ENCODE measurements at regions not wholly inside any gene's neighbourhood (a gene's known extent, or its start where the extent isn't known, plus 50 kb on each side); places are given as distances from the start of the nearest gene placed in this dataset.
"Not testable (repeated sequence)": the region's sequence is repeated elsewhere in the genome, so short reads cannot be mapped to it uniquely, and the experiment has no call there.

GRCh38 chr5:158516521-158516920 lies 583.2 kb downstream of the EBF1 start:
- no peak for DNase-seq (ENCODE audit: low read depth)

- peak; percentile 51 for DNase-seq (ENCODE audit: low read depth)
Observed at GRCh38 chr5:158514986-158515359, 584.7 kb downstream of the EBF1 start.

- peak; percentile 75 for DNase-seq (ENCODE audit: low read depth)
Observed at GRCh38 chr5:158514319-158514985, 585.3 kb downstream of the EBF1 start.

GRCh38 chr5:158513490-158514318 lies 586.0 kb downstream of the EBF1 start:
- DNase-seq (ENCODE audit: low read depth) = no peak

- no peak for DNase-seq (ENCODE audit: low read depth)
Observed at GRCh38 chr5:158511454-158511853, 588.3 kb downstream of the EBF1 start.

- DNase-seq (ENCODE audit: low read depth) = no peak
Observed at GRCh38 chr5:158510479-158510878, 589.2 kb downstream of the EBF1 start.

- no peak for DNase-seq (ENCODE audit: low read depth)
Observed at GRCh38 chr5:158506648-158507047, 593.1 kb downstream of the EBF1 start.

- DNase-seq (ENCODE audit: low read depth) = no peak
Observed at GRCh38 chr5:158502686-158503085, 597.0 kb downstream of the EBF1 start.

GRCh38 chr5:158499892-158500418 lies 599.8 kb downstream of the EBF1 start:
- DNase-seq (ENCODE audit: low read depth) = no peak

- peak; percentile 21 for DNase-seq (ENCODE audit: low read depth)
Observed at GRCh38 chr5:158499075-158499891, 600.4 kb downstream of the EBF1 start.

GRCh38 chr5:158496624-158497023 lies 603.1 kb downstream of the EBF1 start:
- DNase-seq (ENCODE audit: low read depth) = no peak

GRCh38 chr5:158494541-158494940 lies 605.2 kb downstream of the EBF1 start:
- no peak for DNase-seq (ENCODE audit: low read depth)

GRCh38 chr5:158494044-158494443 lies 605.7 kb downstream of the EBF1 start:
- DNase-seq (ENCODE audit: low read depth) = not testable (repeated sequence)

- DNase-seq (ENCODE audit: low read depth) = peak; percentile 72
Observed at GRCh38 chr5:158492841-158493242, 606.9 kb downstream of the EBF1 start.

GRCh38 chr5:158492136-158492535 lies 607.6 kb downstream of the EBF1 start:
- DNase-seq (ENCODE audit: low read depth) = no peak

- DNase-seq (ENCODE audit: low read depth) = no peak
Observed at GRCh38 chr5:158487664-158488063, 612.1 kb downstream of the EBF1 start.

GRCh38 chr5:158487156-158487555 lies 612.6 kb downstream of the EBF1 start:
- DNase-seq (ENCODE audit: low read depth) = peak; percentile 47

GRCh38 chr5:158486566-158486965 lies 613.1 kb downstream of the EBF1 start:
- DNase-seq (ENCODE audit: low read depth) = no peak

- peak; percentile 91 for DNase-seq (ENCODE audit: low read depth)
Observed at GRCh38 chr5:158485604-158486081, 614.1 kb downstream of the EBF1 start.

GRCh38 chr5:158485047-158485446 lies 614.7 kb downstream of the EBF1 start:
- DNase-seq (ENCODE audit: low read depth) = no peak

GRCh38 chr5:158484150-158484549 lies 615.6 kb downstream of the EBF1 start:
- DNase-seq (ENCODE audit: low read depth) = peak; percentile 89

GRCh38 chr5:158483281-158483860 lies 616.3 kb downstream of the EBF1 start:
- no peak for DNase-seq (ENCODE audit: low read depth)
